ENCODE measurements at regions not wholly inside any gene's neighbourhood (a gene's known extent, or its start where the extent isn't known, plus 50 kb on each side); places are given as distances from the start of the nearest gene placed in this dataset.

- H2AFZ ChIP-seq (ENCODE audit: low read depth, low read length): no peak overlapping the region
- H3K79me2 ChIP-seq (ENCODE audit: insufficient read depth, low read length): no peaks in the 10 kb centered on the region
- H3K4me2 ChIP-seq (ENCODE audit: low read length): no peak overlapping the region
- no peaks in the 10 kb centered on the region for H3K4me1 ChIP-seq (ENCODE audit: insufficient read depth, low read length)
- no peak for FAIRE-seq
- H3K4me3 ChIP-seq (ENCODE audit: insufficient read depth, low read depth, low read length): no peak overlapping the region
- Mint-ChIP-seq H3K36me3 (ENCODE audit: low read depth, unreplicated experiment) (no peaks in the 10 kb centered on the region), H3K27me3 (ENCODE audit: low read depth, unreplicated experiment) (peaks cover 20% of the 10 kb centered on the region), H3K9me3 (ENCODE audit: unreplicated experiment) (no peaks in the 10 kb centered on the region), H3K27ac (ENCODE audit: unreplicated experiment) (no peak overlapping the region), H3K4me3 (ENCODE audit: unreplicated experiment) (no peak overlapping the region), H3K4me1 (ENCODE audit: low read depth, unreplicated experiment) (peaks cover 9% of the 10 kb centered on the region)
- no peaks in the 10 kb centered on the region for H3K9me3 ChIP-seq (ENCODE audit: insufficient read depth, low read depth, low read length)
- TF ChIP-seq EZH2 (IDR thresholded peaks at IDR 0.05; ENCODE audit: insufficient read depth, low read length) (no peak), CTCF (IDR thresholded peaks at IDR 0.05; ENCODE audit: insufficient read depth, low read depth, low read length) (no peak)
- H3K27me3 ChIP-seq (ENCODE audit: insufficient read depth, low read length): no peaks in the 10 kb centered on the region
- no peak overlapping the region for H3K27ac ChIP-seq (ENCODE audit: low read depth, low read length)
- H4K20me1 ChIP-seq (ENCODE audit: insufficient read depth, low read length): no peaks in the 10 kb centered on the region
- no peaks in the 10 kb centered on the region for H3K36me3 ChIP-seq (ENCODE audit: insufficient read depth, low read length)
- no peak overlapping the region for H3K9ac ChIP-seq (ENCODE audit: low read length)
- DNase-seq (ENCODE audit: low read depth): peak; percentile 30
These were observed 56.2 kb upstream of the OPN4 start for GRCh38 chr10:86598151-86598550.

GRCh38 chr10:86599041-86599440, 55.3 kb upstream of the OPN4 start:
- H3K9me3 ChIP-seq (ENCODE audit: insufficient read depth, low read depth, low read length): no peaks in the 10 kb centered on the region
- H3K36me3 Mint-ChIP-seq (ENCODE audit: low read depth, unreplicated experiment): no peaks in the 10 kb centered on the region
- H3K4me2 ChIP-seq (ENCODE audit: low read length): no peak overlapping the region
- H3K79me2 ChIP-seq (ENCODE audit: insufficient read depth, low read length): no peaks in the 10 kb centered on the region
- H3K4me1 Mint-ChIP-seq (ENCODE audit: low read depth, unreplicated experiment): peaks cover 9% of the 10 kb centered on the region
- no peaks in the 10 kb centered on the region for H3K27me3 ChIP-seq (ENCODE audit: insufficient read depth, low read length)
- peaks cover 20% of the 10 kb centered on the region for H3K27me3 Mint-ChIP-seq (ENCODE audit: low read depth, unreplicated experiment)
- no peak overlapping the region for H2AFZ ChIP-seq (ENCODE audit: low read depth, low read length)
- H4K20me1 ChIP-seq (ENCODE audit: insufficient read depth, low read length): no peaks in the 10 kb centered on the region
- DNase-seq (ENCODE audit: low read depth) (no peak), FAIRE-seq (no peak)
- H3K9ac ChIP-seq (ENCODE audit: low read length): no peak overlapping the region
- no peak overlapping the region for H3K4me3 ChIP-seq (ENCODE audit: insufficient read depth, low read depth, low read length)
- TF ChIP-seq EZH2 (IDR thresholded peaks at IDR 0.05; ENCODE audit: insufficient read depth, low read length) (no peak), CTCF (IDR thresholded peaks at IDR 0.05; ENCODE audit: insufficient read depth, low read depth, low read length) (no peak)
- no peaks in the 10 kb centered on the region for H3K9me3 Mint-ChIP-seq (ENCODE audit: unreplicated experiment)
- no peaks in the 10 kb centered on the region for H3K4me1 ChIP-seq (ENCODE audit: insufficient read depth, low read length)
- no peaks in the 10 kb centered on the region for H3K36me3 ChIP-seq (ENCODE audit: insufficient read depth, low read length)
- H3K4me3 Mint-ChIP-seq (ENCODE audit: unreplicated experiment): no peak overlapping the region
- H3K27ac Mint-ChIP-seq (ENCODE audit: unreplicated experiment): no peak overlapping the region
- H3K27ac ChIP-seq (ENCODE audit: low read depth, low read length): no peak overlapping the region

GRCh38 chr10:86599729-86600128, 54.6 kb upstream of the OPN4 start:
- peaks cover 17% of the 10 kb centered on the region for H3K27me3 Mint-ChIP-seq (ENCODE audit: low read depth, unreplicated experiment)
- H3K27ac Mint-ChIP-seq (ENCODE audit: unreplicated experiment): no peak overlapping the region
- no peaks in the 10 kb centered on the region for H3K9me3 ChIP-seq (ENCODE audit: insufficient read depth, low read depth, low read length)
- H3K79me2 ChIP-seq (ENCODE audit: insufficient read depth, low read length): no peaks in the 10 kb centered on the region
- no peaks in the 10 kb centered on the region for H4K20me1 ChIP-seq (ENCODE audit: insufficient read depth, low read length)
- no peak overlapping the region for H3K4me3 ChIP-seq (ENCODE audit: insufficient read depth, low read depth, low read length)
- H3K4me1 ChIP-seq (ENCODE audit: insufficient read depth, low read length): no peaks in the 10 kb centered on the region
- H3K4me2 ChIP-seq (ENCODE audit: low read length): no peak overlapping the region
- H2AFZ ChIP-seq (ENCODE audit: low read depth, low read length): no peak overlapping the region
- H3K36me3 Mint-ChIP-seq (ENCODE audit: low read depth, unreplicated experiment): no peaks in the 10 kb centered on the region
- no peaks in the 10 kb centered on the region for H3K36me3 ChIP-seq (ENCODE audit: insufficient read depth, low read length)
- H3K4me1 Mint-ChIP-seq (ENCODE audit: low read depth, unreplicated experiment): peaks cover 7% of the 10 kb centered on the region
- H3K4me3 Mint-ChIP-seq (ENCODE audit: unreplicated experiment): no peak overlapping the region
- no peak overlapping the region for H3K27ac ChIP-seq (ENCODE audit: low read depth, low read length)
- H3K27me3 ChIP-seq (ENCODE audit: insufficient read depth, low read length): no peaks in the 10 kb centered on the region
- H3K9me3 Mint-ChIP-seq (ENCODE audit: unreplicated experiment): no peaks in the 10 kb centered on the region
- no peak overlapping the region for H3K9ac ChIP-seq (ENCODE audit: low read length)
- TF ChIP-seq EZH2 (IDR thresholded peaks at IDR 0.05; ENCODE audit: insufficient read depth, low read length): no peak
- no peak for TF ChIP-seq CTCF (IDR thresholded peaks at IDR 0.05; ENCODE audit: insufficient read depth, low read depth, low read length)
- no peak for FAIRE-seq
- DNase-seq (ENCODE audit: low read depth): no peak

Measured in astrocyte (in vitro differentiated cells and primary cell).